NCI-H446 (cell line): ENCODE measurements at regions not wholly inside any gene's neighbourhood (a gene's known extent, or its start where the extent isn't known, plus 50 kb on each side); places are given as distances from the start of the nearest gene placed in this dataset.

Source experiments
- DNase-seq, 2 experiments: peaks; one replicate each; lab custom pipeline; 2025; lab: John Stamatoyannopoulos, UW

- DNase-seq, result no peak
Observed at GRCh38 chr17:33475594-33475993, 182.5 kb upstream of the ASIC2 start.

GRCh38 chr17:33481652-33482051, 188.6 kb upstream of the ASIC2 start:
- DNase-seq, result no peak

GRCh38 chr17:33482636-33483035, 189.5 kb upstream of the ASIC2 start:
- no peak for DNase-seq

- DNase-seq, result no peak
Observed at GRCh38 chr17:33484559-33484958, 191.5 kb upstream of the ASIC2 start.

GRCh38 chr17:33486135-33486885, 193.2 kb upstream of the ASIC2 start:
- no peak for DNase-seq

GRCh38 chr17:33487187-33487879, 194.2 kb upstream of the ASIC2 start:
- DNase-seq, result no peak

GRCh38 chr17:33491871-33492481, 198.9 kb upstream of the ASIC2 start:
- DNase-seq, result no peak

- no peak for DNase-seq
Observed at GRCh38 chr17:33492731-33493265, 199.7 kb upstream of the ASIC2 start.

- DNase-seq, result no peak
Observed at GRCh38 chr17:33493566-33493965, 200.5 kb upstream of the ASIC2 start.

GRCh38 chr17:33494151-33494550, 201.1 kb upstream of the ASIC2 start:
- DNase-seq, result no peak

GRCh38 chr17:33497623-33498022, 204.5 kb upstream of the ASIC2 start:
- no peak for DNase-seq

- DNase-seq, result no peak
Observed at GRCh38 chr17:33498069-33498468, 205.0 kb upstream of the ASIC2 start.

- DNase-seq, result no peak
Observed at GRCh38 chr17:33499040-33499439, 205.9 kb upstream of the ASIC2 start.

GRCh38 chr17:33500151-33500550, 207.1 kb upstream of the ASIC2 start:
- DNase-seq, result no peak

- no peak for DNase-seq
Observed at GRCh38 chr17:33501185-33501584, 208.1 kb upstream of the ASIC2 start.

- DNase-seq, result no peak
Observed at GRCh38 chr17:33504571-33504970, 211.5 kb upstream of the ASIC2 start.

GRCh38 chr17:33506889-33507650, 214.0 kb upstream of the ASIC2 start:
- DNase-seq, result no peak

- no peak for DNase-seq
Observed at GRCh38 chr17:33508215-33508614, 215.1 kb upstream of the ASIC2 start.

- no peak for DNase-seq
Observed at GRCh38 chr17:33509331-33509730, 216.2 kb upstream of the ASIC2 start.

GRCh38 chr17:33511670-33512069, 218.6 kb upstream of the ASIC2 start:
- no peak for DNase-seq

- no peak for DNase-seq
Observed at GRCh38 chr17:33512113-33512512, 219.0 kb upstream of the ASIC2 start.

- DNase-seq, result no peak
Observed at GRCh38 chr17:33513769-33514168, 220.7 kb upstream of the ASIC2 start.
